GM12878 (cell line): ENCODE measurements at regions not wholly inside any gene's neighbourhood (a gene's known extent, or its start where the extent isn't known, plus 50 kb on each side); places are given as distances from the start of the nearest gene placed in this dataset.

ENCODE experiments used
- ATAC-seq: fragments of 200-7000 bp; cut with Tn5 transposase; 3 replicates; pipeline ENCODE4 v1.9.1; 2020; ENCODE audit warnings: mild to moderate bottlenecking, moderate library complexity
- BruUV-seq: library from RNA; stranded (reverse); fragments of 400-500 nt; replicated peaks from 2 replicates; lab custom pipeline; 2021; lab: Mats Ljungman, UMichigan
- CTCF ChIA-PET: fragments of 300-600 bp; sonication (Branson Sonifier 250); formaldehyde crosslinking; extraction: SDS; loops from one replicate; lab custom pipeline; 2021; ENCODE audit warnings: inconsistent platforms; lab: Yijun Ruan, JAX
- POLR2A ChIA-PET: fragments of 350-600 bp; formaldehyde crosslinking; extraction: SDS; loops from one replicate; lab custom pipeline; 2021; ENCODE audit warnings: inconsistent platforms; lab: Charles Lee
- RAD21 ChIA-PET: fragments of 300-600 bp; sonication (Branson Sonifier 250); formaldehyde crosslinking; loops from one replicate; lab custom pipeline; 2023; ENCODE audit warnings: antibody characterized with exemption; ENCODE audit not compliant: unreplicated experiment; lab: Charles Lee
- SMC1A ChIA-PET: fragments of 300-600 bp; sonication (Branson Sonifier 250); formaldehyde crosslinking; loops from one replicate; lab custom pipeline; 2023; ENCODE audit not compliant: unreplicated experiment, uncharacterized antibody; lab: Charles Lee
- DNase-seq: peaks from one replicate; pipeline ENCODE4 v3.0.0-alpha.2; 2011; ENCODE audit warnings: low read depth, low spot score
- FAIRE-seq: peaks from 3 replicates; lab custom pipeline; 2011; peaks lifted over from hg19 to GRCh38; lab: Jason Lieb, UNC
- H2AFZ ChIP-seq: 2 replicates; pipeline ENCODE4 v1.6.0; 2011; ENCODE audit warnings: low read depth, low read length, control low read depth; ENCODE audit not compliant: control insufficient read depth
- H3K27ac ChIP-seq: 2 replicates; pipeline ENCODE4 v1.5.1; 2011; ENCODE audit warnings: control low read depth; ENCODE audit not compliant: control insufficient read depth, insufficient read depth
- H3K27me3 ChIP-seq, 2 experiments: replicated peaks in 1 of 2; 2 replicates each; pipeline versions ENCODE4 v1.6.0 to v1.6.1; 2011; ENCODE audit warnings: low read length in 1 of 2; ENCODE audit not compliant: control insufficient read depth in 2 of 2, insufficient read depth in 2 of 2
- H3K36me3 ChIP-seq, 2 experiments: 2 replicates each; pipeline ENCODE4 v1.5.1; 2011; ENCODE audit warnings: low read length in 1 of 2; ENCODE audit not compliant: control insufficient read depth in 2 of 2, insufficient read depth in 2 of 2
- H3K4me1 ChIP-seq: 2 replicates; pipeline ENCODE4 v1.6.1; 2011; ENCODE audit warnings: mild to moderate bottlenecking, low read length, moderate library complexity, mixed read lengths; ENCODE audit not compliant: control insufficient read depth, insufficient read depth
- H3K4me2 ChIP-seq: 2 replicates; pipeline ENCODE4 v1.6.0; 2011; ENCODE audit warnings: control low read depth; ENCODE audit not compliant: control insufficient read depth, insufficient read depth
- H3K4me3 ChIP-seq: fragments of 200-600 bp; sonication (generic); 2 replicates; pipeline ENCODE4 v1.5.1; 2016
- H3K79me2 ChIP-seq: 2 replicates; pipeline ENCODE4 v1.6.0; 2011; ENCODE audit warnings: low read length; ENCODE audit not compliant: control insufficient read depth, insufficient read depth
- H3K9ac ChIP-seq: 2 replicates; pipeline ENCODE4 v1.8.0; 2011; ENCODE audit warnings: low read length, control low read depth, mixed read lengths; ENCODE audit not compliant: control insufficient read depth, insufficient read depth
- H3K9me3 ChIP-seq: replicated peaks from 3 replicates; pipeline ENCODE4 v1.5.1; 2011; ENCODE audit warnings: mild to moderate bottlenecking, low read length; ENCODE audit not compliant: control insufficient read depth, insufficient read depth
- H4K20me1 ChIP-seq: 2 replicates; pipeline ENCODE4 v1.6.0; 2011; ENCODE audit not compliant: control insufficient read depth, insufficient read depth
- CHD4 ChIP-seq: fragments of 200-600 bp; sonication (generic); IDR thresholded peaks from 2 replicates; pipeline ENCODE4 v1.6.1; 2016; ENCODE audit warnings: mild to moderate bottlenecking
- MYB ChIP-seq: fragments of 150-350 bp; IDR thresholded peaks from 2 replicates; pipeline ENCODE4 v1.6.1; 2014; ENCODE audit warnings: mild to moderate bottlenecking, low read depth, low read length, borderline replicate concordance
- NR2C1 ChIP-seq: fragments of 450-650 bp; IDR thresholded peaks from 2 replicates; pipeline ENCODE4 v1.6.1; 2017; ENCODE audit warnings: antibody characterized with exemption, mild to moderate bottlenecking, moderate library complexity
- RCOR1 ChIP-seq: conservative IDR thresholded peaks from 2 replicates; pipeline ENCODE4 v1.6.1; 2012; ENCODE audit warnings: low read depth, low read length, improper control_type of control experiment
- STAT1 ChIP-seq: fragments of 450-650 bp; conservative IDR thresholded peaks from 2 replicates; pipeline ENCODE4 v1.6.1; 2014; ENCODE audit warnings: antibody characterized with exemption, mild to moderate bottlenecking
- TCF7 ChIP-seq: IDR thresholded peaks from 2 replicates; pipeline ENCODE4 v1.6.1; 2014; ENCODE audit warnings: antibody characterized with exemption, borderline replicate concordance
- ZBTB4 ChIP-seq: fragments of 450-650 bp; formaldehyde crosslinking; IDR thresholded peaks from 2 replicates; pipeline ENCODE4 v1.4.0; 2022; ENCODE audit warnings: mild to moderate bottlenecking, moderate library complexity
- ZBTB40 ChIP-seq: fragments of 450-650 bp; IDR thresholded peaks from 2 replicates; pipeline ENCODE4 v1.6.1; 2016; ENCODE audit warnings: mild to moderate bottlenecking, moderate library complexity, borderline replicate concordance
- WGBS: methylation state at CpG from one replicate; pipeline ENCODE4 v1.1.6; 2016; ENCODE audit warnings: low lambda C conversion rate; ENCODE audit not compliant: insufficient replicate concordance, insufficient coverage; ENCODE audit errors: missing lambda C conversion rate; 5-methylcytosine and 5-hydroxymethylcytosine counted together
- in situ Hi-C: fragments of 300-500 bp; cut with MboI; formaldehyde crosslinking; loops from 9 replicates; pipeline ENCODE4 v1.14.3; 2018; ENCODE audit warnings: mixed read lengths
- intact Hi-C: fragments of 100-400 bp; cut with micrococcal nuclease; formaldehyde crosslinking; loops from one replicate; pipeline ENCODE4 v1.14.2; 2022; ENCODE audit not compliant: unreplicated experiment

GRCh38 chr9:73468716-73469115 is 317.1 kb downstream of the ANXA1 start:
- Histone ChIP-seq H2AFZ (no peak overlapping the region), H3K79me2 (no peaks in the 10 kb centered on the region), H3K9me3 (no peaks in the 10 kb centered on the region), H3K27me3 (no peaks in the 10 kb centered on the region), H3K4me1 (no peaks in the 10 kb centered on the region), H3K4me3 (no peak overlapping the region), H3K4me2 (no peak overlapping the region), H3K27ac (no peak overlapping the region), H3K36me3 (no peaks in the 10 kb centered on the region), H4K20me1 (no peaks in the 10 kb centered on the region), H3K9ac (no peak overlapping the region)
- no TSS peak for BruUV-seq
- DNase-seq (no peak), FAIRE-seq (no peak), ATAC-seq (no peak)
- ChIA-PET CTCF (no interaction called here), RAD21 (no interaction called here), POLR2A (no interaction called here), SMC1A (interaction anchor here (0.8 to 1.1 kb wide), 2 partner anchors 11 to 268 kb away, joined by 3 to 4 read pairs; no protein-coding TSS in a partner anchor)
- intact Hi-C loops (no loop called here), in situ Hi-C loops (no loop called here)
- TF ChIP-seq STAT1: no peak
- no peak for TF ChIP-seq CHD4
- TF ChIP-seq TCF7: no peak
- no peak for TF ChIP-seq NR2C1
- no peak for TF ChIP-seq ZBTB4 (CRISPR knock-in tag)
- TF ChIP-seq RCOR1: no peak
- no peak for TF ChIP-seq ZBTB40
- TF ChIP-seq MYB: no peak
- WGBS: 33% methylated on average over 1 of the region's 1 CpG
